NCI-H345 treated with DMSO at 0.1 percent for 48 hours (cell line): ENCODE measurements at regions not wholly inside any gene's neighbourhood (a gene's known extent, or its start where the extent isn't known, plus 50 kb on each side); places are given as distances from the start of the nearest gene placed in this dataset.

ENCODE experiments used
- DNase-seq: peaks from one replicate; lab custom pipeline; 2025; ENCODE audit not compliant: unreplicated experiment; lab: John Stamatoyannopoulos, UW

DNA sequence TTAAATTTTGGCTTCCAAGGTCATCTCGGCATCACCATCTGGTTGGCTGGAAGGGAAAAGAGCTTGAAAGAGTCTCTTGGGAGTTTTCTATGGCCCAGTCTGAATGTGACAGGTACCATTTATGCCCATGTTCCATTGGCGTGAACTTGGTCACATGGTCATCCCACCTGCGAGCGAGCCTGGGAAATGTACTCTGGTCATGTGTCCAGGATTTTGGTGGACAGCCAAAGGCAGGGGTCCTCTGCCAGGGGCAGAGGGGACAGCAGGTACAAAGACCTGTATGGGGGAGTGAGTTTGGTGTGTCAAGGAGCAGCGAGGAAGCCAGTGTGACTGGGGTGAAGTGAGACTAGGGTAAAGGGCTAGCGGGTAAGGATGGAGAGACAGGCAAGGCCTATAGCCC is 112.6 kb downstream of the CDC5L start:
- DNase-seq = no peak

DNA sequence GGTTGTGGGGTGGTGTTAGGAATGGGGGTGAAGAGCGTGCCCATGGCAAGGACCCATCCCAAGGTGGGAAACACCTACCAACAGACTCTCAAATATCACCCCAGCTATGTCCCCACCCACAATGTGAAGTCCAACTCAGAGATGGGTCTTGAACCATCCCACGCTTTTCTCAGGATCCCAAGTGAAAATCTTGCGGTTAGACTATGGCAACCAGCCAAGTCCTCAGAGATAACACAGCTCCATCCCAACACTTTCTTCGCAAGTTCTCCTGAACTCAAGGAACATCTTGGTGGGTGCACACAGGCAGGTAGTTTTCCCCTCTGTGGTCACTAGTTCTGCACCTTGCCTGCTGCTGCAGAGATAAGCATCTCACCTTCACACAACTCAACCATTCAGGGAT is 116.0 kb downstream of the CDC5L start:
- DNase-seq = no peak

GRCh38 chr6:44504301-44504791 is 116.8 kb downstream of the CDC5L start:
- DNase-seq = no peak

- no peak for DNase-seq
Measured at GRCh38 chr6:44505751-44506150, 118.2 kb downstream of the CDC5L start.

DNA sequence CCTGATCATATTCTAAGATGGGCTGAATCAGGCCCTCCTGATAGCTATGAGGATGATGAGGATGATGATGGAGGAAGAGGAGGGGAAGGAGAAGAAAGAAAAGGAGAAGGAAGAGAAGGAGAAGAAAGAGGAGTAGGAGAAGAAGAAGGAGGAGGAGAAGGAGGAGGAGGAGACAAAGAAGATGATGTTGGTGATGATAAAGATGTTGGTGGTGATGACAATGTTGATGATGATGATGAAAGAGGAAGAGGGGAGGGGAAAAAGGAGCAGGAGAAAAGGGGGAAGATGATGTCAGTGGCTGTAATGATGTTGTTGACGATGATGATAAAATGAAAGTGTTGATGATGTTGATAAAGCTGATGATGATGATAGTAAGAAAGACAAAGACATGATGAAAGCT is 119.5 kb downstream of the CDC5L start:
- no peak for DNase-seq

- DNase-seq = no peak
Measured at GRCh38 chr6:44508646-44509045, 121.1 kb downstream of the CDC5L start.

- DNase-seq = no peak
Measured at GRCh38 chr6:44511126-44511525, 123.6 kb downstream of the CDC5L start.

GRCh38 chr6:44512868-44513741 is 125.6 kb downstream of the CDC5L start:
- no peak for DNase-seq

DNA sequence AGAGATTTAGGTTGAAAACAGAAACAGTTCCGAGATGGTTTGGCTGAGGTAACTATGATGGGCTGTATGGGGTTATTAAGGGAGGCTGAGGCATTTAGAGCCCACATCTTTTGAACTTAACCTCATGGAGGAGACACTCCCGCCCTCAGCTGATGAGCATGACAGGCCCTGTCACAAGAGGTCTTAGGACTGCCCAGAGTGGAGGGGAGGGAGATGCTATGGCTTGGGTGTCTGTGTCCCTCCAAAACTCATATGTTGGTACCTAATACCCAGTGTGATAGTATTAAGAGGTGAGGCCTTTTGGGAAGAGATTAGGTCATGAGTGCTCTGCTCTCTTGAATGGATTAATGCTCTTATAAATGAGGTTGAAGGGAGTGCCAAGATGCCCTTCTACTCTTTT is 126.6 kb downstream of the CDC5L start:
- no peak for DNase-seq

- no peak for DNase-seq
Measured at GRCh38 chr6:44514576-44515193, 127.2 kb downstream of the CDC5L start.

DNA sequence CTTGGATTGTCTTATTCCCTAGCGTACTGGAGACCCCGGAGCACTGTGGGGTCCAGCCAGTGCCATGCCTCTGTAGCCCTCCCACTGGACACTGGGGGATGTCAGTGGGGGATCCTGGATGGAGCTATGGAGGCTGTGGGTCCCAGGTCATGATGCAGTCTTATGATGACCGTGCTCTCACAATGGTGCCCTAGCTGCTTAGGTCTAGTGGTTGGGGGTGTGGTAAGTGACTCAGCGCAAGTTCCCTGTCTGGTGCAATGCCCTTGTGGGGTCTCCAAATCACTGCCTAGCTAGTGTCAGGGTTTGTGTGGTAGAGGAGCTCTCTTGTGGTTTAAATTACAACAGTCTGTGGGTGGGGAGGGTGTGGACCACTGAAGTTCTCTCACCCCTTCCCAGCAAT is 135.4 kb downstream of the CDC5L start:
- no peak for DNase-seq

GRCh38 chr6:44524476-44525227 is 137.1 kb downstream of the CDC5L start:
- DNase-seq = no peak

GRCh38 chr6:44525761-44526351 is 138.3 kb downstream of the CDC5L start:
- no peak for DNase-seq

GRCh38 chr6:44527181-44527580 is 139.7 kb downstream of the CDC5L start:
- no peak for DNase-seq

DNA sequence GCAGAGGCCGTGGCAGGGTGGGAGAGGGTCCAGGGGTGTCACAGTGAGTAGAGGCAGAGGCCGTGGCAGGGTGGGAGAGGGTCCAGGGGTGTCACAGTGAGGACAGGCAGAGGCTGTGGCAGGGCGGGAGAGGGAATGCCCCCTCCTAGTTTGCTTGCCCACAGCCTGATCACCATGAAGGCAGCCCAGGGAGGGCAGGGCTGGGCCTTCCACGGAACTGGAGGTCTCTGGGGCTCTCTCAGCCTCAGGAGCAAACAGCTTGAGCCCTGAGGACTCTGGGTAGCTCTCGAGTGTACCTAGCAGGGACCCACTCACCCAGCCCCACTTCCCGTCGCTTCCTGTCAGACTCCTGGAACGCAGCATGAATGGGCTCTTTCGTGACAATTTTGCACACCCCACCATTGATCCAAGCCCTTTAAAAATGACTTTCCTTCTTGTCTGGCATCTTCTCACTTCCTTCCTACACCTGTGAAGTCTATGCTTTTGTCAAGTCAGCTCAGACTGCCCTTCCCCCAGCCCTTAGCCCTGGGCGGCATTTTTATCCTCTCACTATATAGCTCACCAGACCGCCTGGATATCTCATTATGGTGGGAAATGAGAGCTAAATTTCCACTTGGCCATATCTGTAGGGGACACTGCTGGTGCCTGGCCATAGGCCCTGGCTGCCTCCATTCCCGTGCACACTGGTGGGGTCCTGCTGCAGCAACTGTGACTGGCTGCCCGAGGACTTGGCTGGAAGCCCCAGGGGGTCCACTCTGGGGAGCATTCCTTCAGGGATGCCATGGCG is 140.3 kb downstream of the CDC5L start:
- DNase-seq = no peak

GRCh38 chr6:44528370-44528644 is 140.8 kb downstream of the CDC5L start:
- DNase-seq = no peak

- DNase-seq = no peak
Measured at GRCh38 chr6:44528716-44529115, 141.2 kb downstream of the CDC5L start.

- no peak for DNase-seq
Measured at GRCh38 chr6:44529146-44529905, 141.8 kb downstream of the CDC5L start.

GRCh38 chr6:44530209-44530909 is 142.9 kb downstream of the CDC5L start:
- no peak for DNase-seq

GRCh38 chr6:44530910-44531234 is 143.4 kb downstream of the CDC5L start:
- no peak for DNase-seq
